Endothelial cell of umbilical vein (primary cell): ENCODE measurements at regions not wholly inside any gene's neighbourhood (a gene's known extent, or its start where the extent isn't known, plus 50 kb on each side); places are given as distances from the start of the nearest gene placed in this dataset.

Experiments
- BruUV-seq: library from RNA; stranded (reverse); fragments of 400-500 nt; replicated peaks from 2 replicates; lab custom pipeline; 2021; lab: Mats Ljungman, UMichigan
- CTCF ChIA-PET: fragments of 300-600, 350-600 bp; sonication (Branson Sonifier 250); formaldehyde crosslinking; loops from one replicate; lab custom pipeline; 2021; ENCODE audit warnings: antibody characterized with exemption, inconsistent platforms; lab: Charles Lee
- POLR2A ChIA-PET: fragments of 300-600, 350-600 bp; sonication (Branson Sonifier 250); formaldehyde crosslinking; loops from one replicate; lab custom pipeline; 2021; ENCODE audit warnings: antibody characterized with exemption, inconsistent platforms; lab: Charles Lee
- DNase-seq: peaks from one replicate; pipeline ENCODE4 v3.0.0-alpha.2; 2011; ENCODE audit warnings: low read depth, low spot score
- FAIRE-seq: peaks from 2 replicates; lab custom pipeline; 2011; peaks lifted over from hg19 to GRCh38; lab: Jason Lieb, UNC
- H2AFZ ChIP-seq: 2 replicates; pipeline ENCODE4 v1.6.0; 2012; ENCODE audit warnings: low read depth, low read length, control low read depth, inconsistent platforms
- H3K27ac ChIP-seq: 2 replicates; pipeline ENCODE4 v1.5.1; 2011; ENCODE audit warnings: low read depth, mild to moderate bottlenecking, control low read depth, low read length, moderate library complexity; ENCODE audit not compliant: insufficient read depth
- H3K27me3 ChIP-seq, 2 experiments: 2 replicates each; pipeline versions ENCODE4 v1.6.0 to v1.6.1; 2011; ENCODE audit warnings: low read length in 2 of 2, mixed read lengths in 1 of 2; ENCODE audit not compliant: control insufficient read depth in 2 of 2, insufficient read depth in 2 of 2
- H3K36me3 ChIP-seq, 2 experiments: 2 replicates in 1 of 2; 3 replicates in 1 of 2; pipeline ENCODE4 v1.5.1; 2011; ENCODE audit warnings: low read length in 2 of 2, mild to moderate bottlenecking in 1 of 2, moderate library complexity in 1 of 2; ENCODE audit not compliant: control insufficient read depth in 2 of 2, insufficient read depth in 2 of 2; ENCODE audit errors: extremely low read depth in 1 of 2
- H3K4me1 ChIP-seq: 3 replicates; pipeline ENCODE4 v1.5.1; 2011; ENCODE audit warnings: mild to moderate bottlenecking, low read length; ENCODE audit not compliant: control insufficient read depth, insufficient read depth; ENCODE audit errors: extremely low read depth
- H3K4me2 ChIP-seq: 2 replicates; pipeline ENCODE4 v1.6.1; 2011; ENCODE audit warnings: low read length, control low read depth, mixed read lengths; ENCODE audit not compliant: insufficient read depth
- H3K4me3 ChIP-seq, 3 experiments: fragments of 200-600 bp in 1 of 3; sonication (generic), shearing (Covaris generic) in 1 of 3; replicated peaks in 1 of 3; 2 replicates each; pipeline ENCODE4 v1.5.1; 2011 to 2016; ENCODE audit warnings: control low read depth in 3 of 3, low read length in 3 of 3, mild to moderate bottlenecking in 2 of 3, inconsistent platforms in 1 of 3, low read depth in 1 of 3, moderate library complexity in 1 of 3; ENCODE audit not compliant: insufficient read depth in 1 of 3
- H3K79me2 ChIP-seq: 2 replicates; pipeline ENCODE4 v1.6.0; 2012; ENCODE audit warnings: low read length, inconsistent platforms; ENCODE audit not compliant: control insufficient read depth, insufficient read depth
- H3K9ac ChIP-seq: replicated peaks from 2 replicates; pipeline ENCODE3; 2011; ENCODE audit warnings: low read length, control low read depth; ENCODE audit not compliant: insufficient read depth; ENCODE audit errors: extremely low read depth
- H3K9me1 ChIP-seq: replicated peaks from 3 replicates; pipeline ENCODE4 v1.6.0; 2011; ENCODE audit warnings: mild to moderate bottlenecking, low read length; ENCODE audit not compliant: control insufficient read depth, insufficient read depth; ENCODE audit errors: extremely low read depth
- H3K9me3 ChIP-seq: replicated peaks from 2 replicates; pipeline ENCODE4 v1.5.1; 2012; ENCODE audit warnings: low read length, inconsistent platforms; ENCODE audit not compliant: control insufficient read depth, insufficient read depth
- H4K20me1 ChIP-seq: replicated peaks from 2 replicates; pipeline ENCODE3; 2011; ENCODE audit warnings: mild to moderate bottlenecking, low read length; ENCODE audit not compliant: control insufficient read depth, insufficient read depth; ENCODE audit errors: extremely low read depth
- CTCF ChIP-seq, 2 donors: IDR thresholded peaks; 1 replicate in 1 of 2; 2 replicates in 1 of 2; pipeline ENCODE4 v1.5.1; 2011; ENCODE audit warnings: low read length in 2 of 2, mild to moderate bottlenecking in 2 of 2, moderate library complexity in 2 of 2, control low read depth in 1 of 2, inconsistent platforms in 1 of 2, low read depth in 1 of 2; ENCODE audit not compliant: insufficient read depth in 1 of 2; ENCODE audit errors: extremely low read depth in 1 of 2
- EZH2 ChIP-seq: IDR thresholded peaks from 2 replicates; pipeline ENCODE4 v1.6.1; 2012; ENCODE audit warnings: borderline replicate concordance, low read depth, mild to moderate bottlenecking, moderate library complexity, low read length, inconsistent platforms; ENCODE audit not compliant: severe bottlenecking
- FOS ChIP-seq: IDR thresholded peaks from 2 replicates; pipeline ENCODE4 v1.6.1; 2011; ENCODE audit warnings: mild to moderate bottlenecking, low read length, moderate library complexity, borderline replicate concordance; ENCODE audit not compliant: insufficient read depth
- GATA2 ChIP-seq: IDR thresholded peaks from 2 replicates; pipeline ENCODE4 v1.7.0; 2011; ENCODE audit warnings: low read depth, mild to moderate bottlenecking, moderate library complexity, mixed read lengths, low read length; ENCODE audit not compliant: insufficient read length, insufficient read depth
- JUN ChIP-seq: IDR thresholded peaks from 2 replicates; pipeline ENCODE4 v1.6.1; 2011; ENCODE audit warnings: borderline replicate concordance, low read depth; ENCODE audit not compliant: insufficient read length, insufficient read depth
- MAX ChIP-seq: IDR thresholded peaks from 2 replicates; pipeline ENCODE4 v1.6.1; 2011; ENCODE audit not compliant: insufficient read depth, insufficient read length
- MYC ChIP-seq: IDR thresholded peaks from one replicate; pipeline ENCODE4 v1.6.1; 2011; ENCODE audit warnings: mild to moderate bottlenecking, low read depth, low read length
- POLR2A ChIP-seq: IDR thresholded peaks from 2 replicates; pipeline ENCODE4 v1.6.1; 2012; ENCODE audit warnings: low read depth, mild to moderate bottlenecking, control low read depth, low read length
- POLR2AphosphoS5 ChIP-seq: IDR thresholded peaks from 2 replicates; pipeline ENCODE4 v1.6.1; 2012; ENCODE audit warnings: low read depth, mild to moderate bottlenecking, control low read depth, low read length, moderate library complexity; ENCODE audit not compliant: insufficient read depth
- dilution Hi-C: fragments of 300-500 bp; cut with MboI; formaldehyde crosslinking; loops from one replicate; pipeline ENCODE4 v1.15.0; 2019; ENCODE audit warnings: low sequenced_read_pairs; ENCODE audit not compliant: extremely low pct_ligation_motif_present
- intact Hi-C: fragments of 100-400 bp; cut with micrococcal nuclease; formaldehyde crosslinking; loops from one replicate; pipeline ENCODE4 v1.10.0; 2022

GRCh38 chr10:47141349-47141748 is 158.6 kb upstream of the GDF10 start:
- no peak overlapping the region for H3K9ac ChIP-seq
- H3K9me3 ChIP-seq = no peaks in the 10 kb centered on the region
- BruUV-seq = no TSS peak
- CTCF ChIA-PET = no interaction called here
- POLR2A ChIA-PET = no interaction called here
- H3K9me1 ChIP-seq = no peaks in the 10 kb centered on the region
- no peak overlapping the region for H3K4me2 ChIP-seq
- H3K27ac ChIP-seq = no peak overlapping the region
- dilution Hi-C loops = no loop called here
- FAIRE-seq (no peak), DNase-seq (no peak)
- H3K27me3 ChIP-seq = no peaks in the 10 kb centered on the region
- H3K79me2 ChIP-seq = no peaks in the 10 kb centered on the region
- intact Hi-C loops = no loop called here
- TF ChIP-seq EZH2 (no peak), MAX (no peak), FOS (no peak), MYC (no peak), POLR2AphosphoS5 (no peak), GATA2 (no peak)
- H3K4me3 ChIP-seq = no peak overlapping the region
- H3K4me1 ChIP-seq = no peaks in the 10 kb centered on the region
- H2AFZ ChIP-seq = no peak overlapping the region
- no peaks in the 10 kb centered on the region for H4K20me1 ChIP-seq
- no peaks in the 10 kb centered on the region for H3K36me3 ChIP-seq

GRCh38 chr10:47143072-47143471 is 156.9 kb upstream of the GDF10 start:
- CTCF ChIA-PET = no interaction called here
- Histone ChIP-seq H4K20me1 (no peaks in the 10 kb centered on the region), H2AFZ (no peak overlapping the region), H3K9me1 (no peaks in the 10 kb centered on the region), H3K79me2 (no peaks in the 10 kb centered on the region), H3K27ac (no peak overlapping the region), H3K9ac (no peak overlapping the region), H3K4me2 (no peak overlapping the region), H3K27me3 (no peaks in the 10 kb centered on the region), H3K9me3 (no peaks in the 10 kb centered on the region), H3K4me3 (no peak overlapping the region), H3K36me3 (no peaks in the 10 kb centered on the region), H3K4me1 (no peaks in the 10 kb centered on the region)
- dilution Hi-C loops (no loop called here), intact Hi-C loops (no loop called here)
- TF ChIP-seq MYC = no peak
- no peak for TF ChIP-seq EZH2
- no peak for TF ChIP-seq POLR2AphosphoS5
- no peak for TF ChIP-seq CTCF (IDR thresholded peaks at IDR 0.05; ENCODE audit: extremely low read depth in 1 of 2, insufficient read depth in 1 of 2, low read depth in 1 of 2, low read length in 2 of 2)
- no peak for TF ChIP-seq POLR2A
- TF ChIP-seq FOS = no peak
- TF ChIP-seq GATA2 = no peak
- TF ChIP-seq MAX = no peak
- no peak for TF ChIP-seq JUN
- POLR2A ChIA-PET = no interaction called here
- FAIRE-seq (no peak), DNase-seq (no peak)
- BruUV-seq = no TSS peak
